HUES6 (cell line): ENCODE measurements at regions not wholly inside any gene's neighbourhood (a gene's known extent, or its start where the extent isn't known, plus 50 kb on each side); places are given as distances from the start of the nearest gene placed in this dataset.

ENCODE experiments used
- H3K27ac ChIP-seq: 2 replicates; pipeline ENCODE4 v1.7.0; 2013; ENCODE audit warnings: low read depth, mild to moderate bottlenecking, low read length, inconsistent platforms
- H3K27me3 ChIP-seq: 2 replicates; pipeline ENCODE4 v1.6.1; 2013; ENCODE audit warnings: low read length; ENCODE audit not compliant: control insufficient read depth, insufficient read depth
- H3K36me3 ChIP-seq: 2 replicates; pipeline ENCODE4 v1.6.1; 2013; ENCODE audit warnings: low read length; ENCODE audit not compliant: control insufficient read depth, insufficient read depth
- H3K4me1 ChIP-seq: 2 replicates; pipeline ENCODE4 v1.6.1; 2013; ENCODE audit warnings: low read length; ENCODE audit not compliant: control insufficient read depth, insufficient read depth
- H3K4me3 ChIP-seq: 2 replicates; pipeline ENCODE4 v1.5.1; 2013; ENCODE audit warnings: low read depth, low read length
- H3K9ac ChIP-seq: one replicate; pipeline ENCODE4 v1.6.1; 2013; ENCODE audit warnings: mild to moderate bottlenecking, low read length
- H3K9me3 ChIP-seq: 2 replicates; pipeline ENCODE4 v1.6.1; 2013; ENCODE audit warnings: low read depth, low read length; ENCODE audit not compliant: control insufficient read depth, insufficient read depth

DNA sequence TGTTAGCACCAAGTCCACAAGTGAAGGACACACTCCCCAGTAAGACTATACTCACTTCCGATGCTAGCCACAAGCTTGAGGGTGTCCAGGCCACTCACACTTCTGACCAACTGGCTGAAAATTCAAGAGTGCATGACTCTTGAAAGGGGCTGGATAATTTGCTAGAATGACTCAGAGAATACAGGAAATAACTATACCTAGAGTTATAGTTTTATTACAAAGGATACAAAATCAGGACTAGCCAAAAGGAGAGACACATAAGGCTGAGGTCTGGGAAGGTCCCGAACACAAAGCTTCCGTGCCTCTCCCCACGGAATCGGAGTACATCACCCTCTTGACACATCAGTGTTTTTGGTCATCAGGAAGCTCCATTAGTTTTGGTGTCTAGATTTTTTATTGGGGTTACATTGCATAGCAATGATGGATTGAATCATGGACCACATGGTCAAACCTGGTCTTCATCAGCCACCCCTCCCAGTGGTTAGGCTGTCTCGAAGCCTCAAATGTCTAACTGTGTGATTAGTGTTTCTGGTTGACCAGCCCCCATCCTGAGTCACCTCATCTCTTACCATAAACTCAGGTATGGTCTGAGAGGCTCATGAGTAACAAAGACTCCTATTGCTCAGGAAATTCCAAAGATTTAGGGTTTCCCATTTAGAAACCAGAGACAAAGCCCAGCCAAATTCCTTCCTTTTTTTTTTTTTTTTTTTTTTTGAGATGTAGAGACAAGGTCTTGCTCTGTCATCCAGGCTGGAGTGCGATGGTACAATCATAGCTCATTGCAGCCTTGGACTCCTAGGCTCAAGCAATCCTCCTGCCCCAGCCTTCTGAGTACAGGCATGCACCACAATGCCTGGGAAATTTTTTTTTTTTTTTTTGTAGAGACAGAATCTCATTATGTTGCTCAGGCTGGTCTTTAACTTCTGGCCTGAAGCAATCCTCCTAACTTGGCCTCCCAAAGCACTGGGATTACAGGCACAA lies 472.0 kb upstream of the TBX3 start:
- Histone ChIP-seq H3K4me1 (peaks cover 20% of the 10 kb centered on the region), H3K4me3 (no peak overlapping the region), H3K9me3 (no peaks in the 10 kb centered on the region), H3K9ac (no peak overlapping the region), H3K27me3 (no peaks in the 10 kb centered on the region), H3K27ac (no peak overlapping the region), H3K36me3 (no peaks in the 10 kb centered on the region)

DNA sequence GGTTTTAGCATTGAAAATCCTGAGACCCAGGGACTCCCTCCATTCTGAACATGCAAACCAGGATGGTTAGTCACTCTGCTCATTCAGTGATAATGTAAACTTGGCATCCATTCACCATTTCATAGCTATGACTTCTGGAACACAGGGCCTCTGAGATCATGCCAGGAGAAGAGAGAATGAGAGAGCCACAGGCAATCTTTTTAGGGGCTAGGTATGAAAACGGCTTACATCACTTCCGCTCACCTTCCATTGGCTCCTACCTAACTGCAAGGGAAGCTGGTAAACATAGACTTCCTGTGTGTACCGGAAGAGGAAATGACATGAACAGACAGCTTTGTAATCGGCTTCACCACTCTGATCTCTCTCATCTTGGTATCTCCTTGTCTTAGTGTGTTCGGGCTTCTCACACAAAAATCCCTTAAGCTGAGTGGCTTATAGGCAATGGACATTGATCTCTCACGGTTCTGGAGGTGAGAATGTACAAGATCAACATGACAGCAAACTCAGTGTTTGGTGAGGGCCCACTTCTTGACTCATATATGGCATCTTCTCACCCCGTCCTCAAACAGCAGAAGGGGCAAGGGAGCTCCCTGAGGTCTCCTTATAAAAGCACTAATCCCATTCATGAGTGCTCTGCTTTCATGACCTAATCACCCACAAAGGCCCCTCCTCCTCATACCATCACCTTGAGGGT lies 465.9 kb upstream of the TBX3 start:
- H3K9ac ChIP-seq, result no peak overlapping the region

DNA sequence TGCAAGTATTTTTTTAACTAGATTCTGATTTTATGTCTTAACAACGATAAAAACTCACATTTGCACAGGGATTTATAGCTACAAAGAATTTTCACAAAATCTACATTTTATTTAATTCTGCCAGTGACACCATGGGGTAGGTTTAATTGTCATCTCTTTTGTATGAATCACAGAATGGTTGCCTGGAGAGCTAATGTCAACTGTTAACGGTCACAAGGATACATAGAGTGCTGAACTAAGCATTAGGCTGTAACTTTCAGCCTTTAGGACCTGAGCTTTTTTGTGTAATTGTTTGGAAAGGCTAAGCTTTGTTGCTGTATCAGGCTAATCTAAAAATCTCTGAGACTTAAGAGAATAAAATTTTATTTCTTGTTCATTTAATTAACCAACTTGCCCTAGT lies 465.3 kb upstream of the TBX3 start:
- Histone ChIP-seq H3K36me3 (no peaks in the 10 kb centered on the region), H3K4me1 (peaks cover 9% of the 10 kb centered on the region; the same call in 1 of the 2 replicates), H3K4me3 (no peak overlapping the region), H3K9me3 (no peaks in the 10 kb centered on the region), H3K27me3 (no peaks in the 10 kb centered on the region), H3K9ac (no peak overlapping the region), H3K27ac (no peak overlapping the region)

More for the DNA sequence above, 465.9 kb upstream of the TBX3 start:
- H3K27me3 ChIP-seq, result no peaks in the 10 kb centered on the region
- H3K9me3 ChIP-seq, result no peaks in the 10 kb centered on the region
- no peak overlapping the region for H3K4me3 ChIP-seq
- peaks cover 9% of the 10 kb centered on the region; the same call in 1 of the 2 replicates for H3K4me1 ChIP-seq
- H3K27ac ChIP-seq, result no peak overlapping the region
- no peaks in the 10 kb centered on the region for H3K36me3 ChIP-seq

DNA sequence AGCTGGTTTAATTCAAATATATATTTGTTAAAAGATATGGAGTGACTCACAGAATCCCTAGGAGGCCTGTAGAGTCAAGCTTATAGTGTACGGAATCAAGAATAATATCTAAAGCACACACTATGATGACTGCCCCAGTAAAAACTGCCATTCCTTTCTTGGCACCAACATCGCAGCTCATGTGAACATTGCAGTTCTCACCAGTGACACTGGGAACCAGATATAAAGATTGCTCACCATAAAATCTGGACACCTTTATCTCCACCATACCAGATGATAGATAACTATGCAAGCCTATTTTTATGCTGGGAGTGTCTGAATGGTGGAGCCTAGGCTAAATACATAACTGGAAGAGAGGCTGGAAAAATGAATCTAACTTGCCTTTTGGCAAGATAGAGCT lies 463.9 kb upstream of the TBX3 start:
- H3K4me1 ChIP-seq, result peaks cover 9% of the 10 kb centered on the region; the same call in 1 of the 2 replicates
- no peak overlapping the region for H3K9ac ChIP-seq
- H3K9me3 ChIP-seq, result no peaks in the 10 kb centered on the region
- no peaks in the 10 kb centered on the region for H3K36me3 ChIP-seq
- no peak overlapping the region for H3K27ac ChIP-seq
- no peak overlapping the region for H3K4me3 ChIP-seq
- no peaks in the 10 kb centered on the region for H3K27me3 ChIP-seq

DNA sequence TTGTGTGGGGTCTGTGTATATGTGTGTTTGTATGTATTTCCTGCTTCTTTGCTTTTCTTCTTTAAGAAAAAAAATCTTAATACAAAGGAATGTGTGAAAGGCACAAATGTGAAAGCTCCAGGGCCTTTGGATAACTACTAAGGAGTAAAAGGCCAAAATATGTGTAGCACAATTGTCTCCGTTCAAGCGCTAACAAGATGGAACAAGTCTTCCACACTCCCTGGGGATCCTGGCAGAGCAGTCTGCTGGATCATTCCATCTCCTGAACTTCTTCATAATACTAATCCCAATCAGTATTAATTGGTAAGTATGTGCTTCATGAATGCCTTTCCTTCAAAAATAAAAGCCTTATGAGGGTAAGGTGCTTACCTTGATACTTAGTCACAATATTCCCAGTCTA lies 462.5 kb upstream of the TBX3 start:
- no peak overlapping the region for H3K4me3 ChIP-seq
- peaks cover 9% of the 10 kb centered on the region; the same call in 1 of the 2 replicates for H3K4me1 ChIP-seq
- H3K9me3 ChIP-seq, result no peaks in the 10 kb centered on the region
- no peaks in the 10 kb centered on the region for H3K36me3 ChIP-seq
- no peak overlapping the region for H3K27ac ChIP-seq
- no peaks in the 10 kb centered on the region for H3K27me3 ChIP-seq
- no peak overlapping the region for H3K9ac ChIP-seq

DNA sequence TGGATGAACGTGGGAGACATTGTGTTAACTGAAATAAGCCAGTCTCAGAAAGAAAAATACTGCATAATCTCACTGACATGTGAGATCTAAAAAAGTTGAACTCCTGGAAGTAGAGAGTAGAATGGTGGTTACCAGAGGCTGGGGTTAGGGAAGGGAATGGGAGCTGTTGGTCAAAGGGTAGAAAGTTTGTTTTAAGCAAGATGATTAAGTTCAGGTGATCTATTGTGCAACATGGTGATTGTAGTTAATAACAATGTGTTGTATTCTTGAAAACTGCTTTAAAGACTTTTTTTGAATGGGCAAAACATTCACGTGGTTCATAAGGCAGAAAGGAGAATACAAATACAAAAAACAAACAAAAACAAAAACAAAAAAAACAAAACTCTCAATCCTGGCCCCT lies 460.4 kb upstream of the TBX3 start:
- Histone ChIP-seq H3K27ac (no peak overlapping the region), H3K4me1 (peaks cover 14% of the 10 kb centered on the region; the same call in 1 of the 2 replicates), H3K36me3 (no peaks in the 10 kb centered on the region), H3K9me3 (no peaks in the 10 kb centered on the region), H3K9ac (no peak overlapping the region), H3K27me3 (no peaks in the 10 kb centered on the region), H3K4me3 (no peak overlapping the region)

DNA sequence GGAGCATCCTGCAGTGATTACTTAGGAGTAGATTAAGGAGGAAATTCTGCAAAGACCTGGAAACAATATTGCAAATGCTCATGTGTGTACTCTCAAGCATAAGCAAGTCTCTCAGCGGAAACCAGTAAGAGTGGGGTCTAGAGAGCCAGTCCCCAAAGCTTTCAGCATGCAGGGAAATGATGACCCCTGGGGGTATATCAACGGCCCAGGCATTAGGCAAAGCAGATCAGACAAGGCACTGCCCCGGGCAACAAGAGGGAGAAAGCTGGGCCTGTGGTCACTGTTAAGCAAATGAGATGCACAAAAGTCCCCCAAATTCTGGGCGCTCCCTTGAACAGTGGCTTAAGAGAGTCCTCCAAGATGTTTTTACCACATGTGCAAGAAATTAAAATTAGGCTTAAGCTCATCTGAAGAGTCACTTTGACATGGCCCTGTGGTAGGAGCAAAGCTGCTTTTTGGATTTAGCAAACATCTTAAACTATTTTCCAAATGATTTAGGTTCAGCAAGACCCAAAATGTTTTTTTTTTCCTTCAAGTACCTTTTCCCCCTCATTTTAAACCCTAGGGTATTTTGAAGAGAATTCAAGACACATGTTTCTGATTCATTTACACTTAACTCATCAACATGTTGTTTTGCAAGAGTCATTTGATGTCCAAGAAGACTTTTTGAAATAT lies 457.1 kb upstream of the TBX3 start:
- Histone ChIP-seq H3K36me3 (no peaks in the 10 kb centered on the region), H3K27me3 (no peaks in the 10 kb centered on the region), H3K27ac (no peak overlapping the region), H3K4me1 (peaks cover 14% of the 10 kb centered on the region; the same call in 1 of the 2 replicates), H3K9me3 (no peaks in the 10 kb centered on the region), H3K4me3 (no peak overlapping the region), H3K9ac (no peak overlapping the region)

DNA sequence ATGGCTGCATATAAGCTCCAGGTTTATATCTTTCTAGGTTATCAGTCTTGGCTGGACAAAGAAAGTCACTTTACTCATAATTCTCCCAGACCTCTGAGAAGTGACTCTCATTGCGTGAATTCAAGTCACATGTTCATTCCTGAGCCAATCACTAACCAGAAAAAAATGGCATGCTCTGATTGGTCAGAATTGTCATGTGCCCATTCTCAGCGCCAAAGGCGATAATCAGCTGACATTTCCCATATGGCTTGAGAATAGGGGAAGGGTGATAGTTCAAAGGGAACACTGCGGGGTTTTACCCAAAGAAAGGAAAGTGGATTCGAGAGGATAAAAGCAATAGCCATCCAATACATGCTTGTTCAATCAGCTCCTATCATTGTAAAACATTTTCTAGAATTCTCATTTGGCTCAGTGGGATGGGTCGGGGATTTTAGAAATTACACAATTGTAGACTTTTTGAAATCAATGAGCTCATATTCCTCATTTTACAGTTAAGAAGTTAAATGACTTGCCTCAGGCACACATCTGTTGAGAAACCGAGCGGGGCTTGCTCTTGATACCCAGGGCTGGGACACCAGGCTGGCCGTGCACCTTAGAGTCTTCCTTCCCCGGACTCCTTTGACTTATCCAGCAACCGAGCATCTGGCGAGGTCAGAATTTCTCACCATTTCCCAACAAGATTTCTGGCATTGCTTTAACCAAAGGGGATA lies 454.0 kb upstream of the TBX3 start:
- Histone ChIP-seq H3K36me3 (no peaks in the 10 kb centered on the region), H3K4me1 (peaks cover 5% of the 10 kb centered on the region; the same call in 1 of the 2 replicates), H3K4me3 (no peak overlapping the region), H3K27me3 (no peaks in the 10 kb centered on the region), H3K27ac (no peak overlapping the region), H3K9ac (no peak overlapping the region), H3K9me3 (no peaks in the 10 kb centered on the region)

DNA sequence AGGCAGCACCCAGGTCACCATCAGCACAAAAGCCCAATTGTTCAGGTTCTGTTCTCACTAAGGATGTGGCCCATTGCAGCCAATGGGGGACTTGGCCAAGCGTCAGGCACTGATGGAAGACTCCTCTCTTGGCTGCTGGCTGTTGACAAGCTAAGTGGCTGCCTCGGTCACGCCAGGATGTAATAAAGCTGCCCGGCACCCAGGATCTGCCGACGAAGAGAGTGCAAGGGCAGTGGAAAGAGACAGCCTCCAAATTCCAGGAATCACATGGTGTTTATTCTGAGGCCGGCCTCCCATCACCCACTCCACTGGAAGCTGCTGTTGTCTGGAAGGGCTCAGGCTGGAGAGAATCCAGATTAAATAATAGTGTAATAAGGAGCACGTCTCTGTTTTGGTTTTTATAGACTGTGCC lies 451.8 kb upstream of the TBX3 start:
- Histone ChIP-seq H3K9ac (no peak overlapping the region), H3K4me1 (peaks cover under 1% of the 10 kb centered on the region; the same call in 1 of the 2 replicates), H3K9me3 (no peaks in the 10 kb centered on the region), H3K27me3 (no peaks in the 10 kb centered on the region), H3K27ac (no peak overlapping the region), H3K4me3 (no peak overlapping the region), H3K36me3 (no peaks in the 10 kb centered on the region)

DNA sequence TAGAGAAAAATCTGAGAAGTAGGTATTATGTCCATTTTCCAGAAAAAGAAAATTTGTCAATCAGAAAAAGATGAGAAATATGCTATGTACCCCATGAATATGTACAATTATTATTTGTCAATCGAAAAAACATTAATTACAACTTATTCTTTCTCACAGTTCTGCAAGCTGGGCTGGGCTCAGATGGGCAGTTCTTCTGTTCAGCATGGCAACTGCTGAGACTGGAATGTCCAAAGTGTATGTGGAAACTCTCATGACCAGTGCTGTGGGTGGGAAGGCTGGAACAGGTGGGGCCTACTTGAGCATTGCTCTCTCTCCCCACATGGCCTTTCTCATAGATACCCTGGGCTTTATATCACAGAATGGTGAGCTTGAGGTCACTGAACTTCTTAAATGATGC lies 450.3 kb upstream of the TBX3 start:
- no peak overlapping the region for H3K9ac ChIP-seq
- H3K4me3 ChIP-seq, result no peak overlapping the region
- H3K9me3 ChIP-seq, result no peaks in the 10 kb centered on the region
- no peaks in the 10 kb centered on the region for H3K27me3 ChIP-seq
- no peaks in the 10 kb centered on the region for H3K4me1 ChIP-seq
- no peaks in the 10 kb centered on the region for H3K36me3 ChIP-seq
- no peak overlapping the region for H3K27ac ChIP-seq
